IPS DF 6.9 (cell line): ENCODE measurements at regions not wholly inside any gene's neighbourhood (a gene's known extent, or its start where the extent isn't known, plus 50 kb on each side); places are given as distances from the start of the nearest gene placed in this dataset.

Experiments
- DNase-seq: peaks from one replicate; pipeline ENCODE4 v3.0.0-alpha.2; 2013; ENCODE audit warnings: low read depth, low spot score
- H3K27ac ChIP-seq: one replicate; pipeline ENCODE4 v1.5.1; 2013; ENCODE audit warnings: low read length, control low read depth
- H3K27me3 ChIP-seq: 2 replicates; pipeline ENCODE4 v1.6.1; 2013; ENCODE audit warnings: mild to moderate bottlenecking, low read length; ENCODE audit not compliant: control insufficient read depth, insufficient read depth
- H3K36me3 ChIP-seq: 2 replicates; pipeline ENCODE4 v1.6.1; 2013; ENCODE audit warnings: low read length; ENCODE audit not compliant: control insufficient read depth, insufficient read depth
- H3K4me1 ChIP-seq: 2 replicates; pipeline ENCODE4 v1.6.1; 2013; ENCODE audit warnings: low read length; ENCODE audit not compliant: control insufficient read depth, insufficient read depth
- H3K4me3 ChIP-seq: 2 replicates; pipeline ENCODE4 v1.5.1; 2013; ENCODE audit warnings: mild to moderate bottlenecking, low read length
- H3K9me3 ChIP-seq: 2 replicates; pipeline ENCODE4 v1.6.1; 2013; ENCODE audit warnings: low read length, inconsistent platforms; ENCODE audit not compliant: control insufficient read depth, insufficient read depth
- WGBS: extraction: QIAGEN DNeasy Blood & Tissue Kit; methylation state at CpG from one replicate; pipeline ENCODE4 v1.1.7; 2013; ENCODE audit warnings: mixed read lengths, missing lambda C conversion rate; ENCODE audit not compliant: insufficient read length, insufficient coverage; 5-methylcytosine and 5-hydroxymethylcytosine counted together

GRCh38 chrX:39998636-39999406, 98.9 kb downstream of the BCOR start:
- H3K27me3 ChIP-seq = no peaks in the 10 kb centered on the region
- DNase-seq = no peak
- H3K36me3 ChIP-seq = no peaks in the 10 kb centered on the region
- H3K4me3 ChIP-seq = no peak overlapping the region
- WGBS = no CpG with 5 or more reads among the region's 6 CpGs
- H3K9me3 ChIP-seq = no peaks in the 10 kb centered on the region
- H3K27ac ChIP-seq = no peak overlapping the region
- peaks cover 3% of the 10 kb centered on the region; the same call in 1 of the 2 replicates for H3K4me1 ChIP-seq
